ENCODE measurements at regions not wholly inside any gene's neighbourhood (a gene's known extent, or its start where the extent isn't known, plus 50 kb on each side); places are given as distances from the start of the nearest gene placed in this dataset.

DNA sequence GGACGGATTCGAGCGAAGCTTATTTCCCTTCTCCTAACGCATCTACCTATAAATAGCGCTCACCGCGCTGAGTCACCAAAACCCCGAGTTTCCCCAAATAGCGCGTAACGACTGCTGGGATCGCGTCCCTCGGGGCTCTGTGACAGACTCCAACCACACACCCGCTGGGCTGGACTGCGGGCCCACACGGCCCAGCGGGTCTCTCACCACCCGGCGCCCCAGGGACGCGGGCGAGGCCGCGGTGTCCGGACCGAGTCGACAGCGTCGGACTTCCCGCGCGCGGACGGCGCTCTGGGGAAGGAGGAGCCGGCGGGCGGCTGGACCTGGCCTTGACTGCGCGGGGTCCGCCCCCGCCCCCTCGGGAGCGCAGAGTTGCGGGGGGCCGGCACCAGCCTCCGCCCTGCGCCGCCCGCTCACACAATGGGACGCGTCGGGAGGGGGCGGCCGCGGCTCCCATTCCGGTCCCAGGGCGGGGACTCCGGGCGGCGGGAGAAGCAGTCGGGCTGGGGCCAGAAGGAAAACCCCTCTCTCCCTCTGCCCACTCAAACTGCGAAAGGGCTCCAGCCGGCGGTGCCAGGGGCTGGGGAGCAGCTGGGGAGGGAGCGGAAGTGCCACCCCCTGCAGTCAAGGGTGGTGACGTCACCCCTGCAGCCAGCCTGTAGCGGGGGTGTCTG, 108.8 kb downstream of the KCNRG start:
- Mint-ChIP-seq H3K4me1 (peaks cover 49% of the 10 kb centered on the region), H3K4me3 (peak overlapping the region; percentile 72)
- POLR2A ChIA-PET, result interaction anchor here (0.6 to 2.8 kb wide), 11 partner anchors 9 to 211 kb away, joined by 3 to 14 read pairs (median 3); partner anchors contain the start of gene TRIM13

DNA sequence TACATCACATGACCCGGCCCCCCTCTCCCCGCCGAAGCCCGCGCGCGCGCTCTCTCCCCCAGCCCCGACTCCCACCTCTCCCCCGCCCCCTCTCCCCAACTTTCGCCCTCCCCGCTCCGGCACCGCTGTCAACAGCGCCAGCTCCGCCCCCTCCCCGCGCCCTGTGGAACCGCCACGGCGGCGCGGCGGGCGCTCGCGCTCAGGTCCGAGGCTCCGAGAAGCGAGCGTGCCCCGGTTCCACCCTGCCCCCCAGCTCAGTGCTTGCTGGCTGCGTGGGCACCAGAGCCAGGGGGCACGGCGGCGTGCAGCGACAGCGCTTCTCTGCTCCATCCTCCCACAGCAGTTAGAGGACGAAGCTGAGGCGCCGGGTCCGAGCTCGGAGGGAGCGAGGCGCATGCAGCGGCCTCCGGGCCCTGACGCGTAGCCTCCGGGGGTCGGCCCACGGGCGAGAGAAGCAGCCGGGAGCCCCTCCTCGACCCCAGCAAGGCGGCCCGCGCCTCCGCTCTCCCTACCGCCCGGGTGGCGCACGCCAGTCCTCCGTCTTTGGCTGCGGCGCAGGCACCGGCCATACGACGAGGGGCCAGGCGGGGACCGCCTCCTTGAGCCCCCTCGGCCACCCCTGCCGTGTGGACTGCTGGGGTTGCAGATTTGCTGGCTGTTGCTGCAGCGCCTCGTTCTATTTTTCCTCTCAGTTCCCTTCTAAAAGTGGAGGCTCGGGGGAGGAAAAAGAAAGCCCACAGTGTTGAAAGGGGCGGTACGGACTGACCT, 109.5 kb downstream of the KCNRG start:
- ChIA-PET CTCF (interaction anchor here (0.7 to 2.3 kb wide), 5 partner anchors 37 to 127 kb away, joined by 3 to 8 read pairs (median 5); partner anchors contain the start of gene TRIM13), POLR2A (interaction anchor here (0.6 to 2.8 kb wide), 9 partner anchors 9 to 133 kb away, joined by 3 to 20 read pairs (median 4); partner anchors contain the start of gene TRIM13)
- H3K36me3 Mint-ChIP-seq (ENCODE audit: low read depth), result peaks cover 4% of the 10 kb centered on the region
- H3K4me1 Mint-ChIP-seq, result peaks cover 52% of the 10 kb centered on the region
- ATAC-seq, result peak; percentile 1
- intact Hi-C loops (cut with DNase I, micrococcal nuclease), result loop anchor here (1.0 to 5.0 kb wide), 13 partner anchors 42 to 788 kb away; partner anchors contain the start of genes KPNA3 (in 2 of the 2), TRIM13 (in 2 of the 2) and SPRYD7 (in 1 of the 2)
- DNase-seq, result peak; percentile 95
- H3K4me3 Mint-ChIP-seq, result peak overlapping the region; percentile 72
- H3K27me3 Mint-ChIP-seq, result peaks cover 19% of the 10 kb centered on the region
- H3K9me3 Mint-ChIP-seq (ENCODE audit: low read depth), result peaks cover 2% of the 10 kb centered on the region
- H3K27ac Mint-ChIP-seq, result peak overlapping the region; percentile 77

More for the DNA sequence above, 108.8 kb downstream of the KCNRG start:
- intact Hi-C loops (cut with DNase I, micrococcal nuclease), result loop anchor here (1.0 to 2.0 kb wide), 9 partner anchors 42 to 769 kb away; partner anchors contain the start of genes TRIM13 (in 2 of the 2), KPNA3 (in 1 of the 2) and SPRYD7 (in 1 of the 2)
- CTCF ChIA-PET, result interaction anchor here (0.7 to 2.3 kb wide), 6 partner anchors 37 to 654 kb away, joined by 3 to 8 read pairs (median 4); partner anchors contain the start of gene TRIM13
- H3K9me3 Mint-ChIP-seq (ENCODE audit: low read depth), result peaks cover 2% of the 10 kb centered on the region
- peaks cover 6% of the 10 kb centered on the region for H3K36me3 Mint-ChIP-seq (ENCODE audit: low read depth)
- peak overlapping the region; percentile 89 for H3K27ac Mint-ChIP-seq
- ATAC-seq (peak; percentile 68), DNase-seq (peak; percentile 86)
- peaks cover 13% of the 10 kb centered on the region for H3K27me3 Mint-ChIP-seq

- DNase-seq (no peak), ATAC-seq (peak; percentile 9)
- peaks cover 4% of the 10 kb centered on the region for H3K36me3 Mint-ChIP-seq (ENCODE audit: low read depth)
- ChIA-PET POLR2A (interaction anchor here (0.6 to 2.8 kb wide), 7 partner anchors 25 to 132 kb away, joined by 3 to 20 read pairs (median 4); partner anchors contain the start of gene TRIM13), CTCF (interaction anchor here (0.7 to 2.3 kb wide), 3 partner anchors 41 to 787 kb away, joined by 3 to 7 read pairs (median 5); partner anchors contain the start of gene TRIM13)
- H3K27me3 Mint-ChIP-seq, result peaks cover 24% of the 10 kb centered on the region
- peaks cover 2% of the 10 kb centered on the region for H3K9me3 Mint-ChIP-seq (ENCODE audit: low read depth)
- intact Hi-C loops (cut with DNase I, micrococcal nuclease), result loop anchor here (2.0 to 5.0 kb wide), 10 partner anchors 42 to 787 kb away; partner anchors contain the start of genes KPNA3 (in 2 of the 2) and TRIM13 (in 1 of the 2)
- peak overlapping the region; percentile 72 for H3K4me3 Mint-ChIP-seq
- peak overlapping the region; percentile 77 for H3K27ac Mint-ChIP-seq
- peaks cover 56% of the 10 kb centered on the region for H3K4me1 Mint-ChIP-seq
These were observed 110.0 kb downstream of the KCNRG start for GRCh38 chr13:50125304-50125553.

DNA sequence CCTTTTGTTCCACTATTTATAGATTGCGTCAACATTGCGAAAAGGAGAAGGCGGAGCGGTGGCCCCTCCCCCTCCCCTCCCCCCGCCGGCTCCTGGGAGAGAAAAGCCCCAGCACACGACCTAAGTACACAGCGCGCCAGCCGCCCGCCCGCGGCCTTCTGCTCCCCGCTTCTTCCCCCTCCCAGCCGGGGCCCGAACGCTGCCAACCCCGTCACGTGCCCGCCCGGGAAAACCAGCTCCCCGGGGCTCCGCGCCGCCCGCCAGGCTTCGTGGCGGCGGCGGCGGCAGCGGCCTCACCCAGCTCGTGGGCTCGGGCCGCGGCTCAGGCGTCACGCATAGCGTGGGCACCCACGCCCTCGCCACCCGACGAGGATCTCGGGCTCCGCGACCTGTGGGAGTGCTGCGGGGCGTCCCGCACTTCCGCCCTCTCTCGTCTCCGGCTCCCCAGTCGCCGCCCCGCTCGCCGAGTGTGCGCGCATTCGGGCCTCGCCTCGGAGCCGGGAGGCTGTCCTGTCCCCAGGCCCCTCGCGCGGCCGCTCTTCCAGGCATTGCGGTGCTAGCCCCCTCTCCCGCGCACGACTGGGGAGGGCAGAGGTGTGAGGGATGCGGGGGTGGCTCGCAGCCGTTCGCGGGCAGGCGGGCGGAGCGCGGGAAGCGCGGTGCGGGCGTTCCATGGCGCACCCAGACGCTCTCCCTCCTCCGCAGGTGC, 110.5 kb downstream of the KCNRG start:
- Mint-ChIP-seq H3K27me3 (peaks cover 27% of the 10 kb centered on the region), H3K27ac (peak overlapping the region; percentile 88), H3K4me3 (peak overlapping the region; percentile 72), H3K4me1 (peaks cover 57% of the 10 kb centered on the region), H3K9me3 (ENCODE audit: low read depth) (peaks cover 2% of the 10 kb centered on the region), H3K36me3 (ENCODE audit: low read depth) (peaks cover 4% of the 10 kb centered on the region)
- CTCF ChIA-PET, result interaction anchor here (0.7 to 2.3 kb wide), 13 partner anchors 12 to 787 kb away, joined by 3 to 7 read pairs (median 3); partner anchors contain the start of gene TRIM13
- intact Hi-C loops (cut with DNase I, micrococcal nuclease), result loop anchor here (2.0 to 5.0 kb wide), 10 partner anchors 41 to 787 kb away; partner anchors contain the start of genes KPNA3 (in 2 of the 2) and TRIM13 (in 1 of the 2)
- DNase-seq (peak; percentile 90), ATAC-seq (peak; percentile 31)
- POLR2A ChIA-PET, result interaction anchor here (0.8 to 2.8 kb wide), 6 partner anchors 43 to 241 kb away, joined by 3 to 20 read pairs (median 4); partner anchors contain the start of gene TRIM13

DNA sequence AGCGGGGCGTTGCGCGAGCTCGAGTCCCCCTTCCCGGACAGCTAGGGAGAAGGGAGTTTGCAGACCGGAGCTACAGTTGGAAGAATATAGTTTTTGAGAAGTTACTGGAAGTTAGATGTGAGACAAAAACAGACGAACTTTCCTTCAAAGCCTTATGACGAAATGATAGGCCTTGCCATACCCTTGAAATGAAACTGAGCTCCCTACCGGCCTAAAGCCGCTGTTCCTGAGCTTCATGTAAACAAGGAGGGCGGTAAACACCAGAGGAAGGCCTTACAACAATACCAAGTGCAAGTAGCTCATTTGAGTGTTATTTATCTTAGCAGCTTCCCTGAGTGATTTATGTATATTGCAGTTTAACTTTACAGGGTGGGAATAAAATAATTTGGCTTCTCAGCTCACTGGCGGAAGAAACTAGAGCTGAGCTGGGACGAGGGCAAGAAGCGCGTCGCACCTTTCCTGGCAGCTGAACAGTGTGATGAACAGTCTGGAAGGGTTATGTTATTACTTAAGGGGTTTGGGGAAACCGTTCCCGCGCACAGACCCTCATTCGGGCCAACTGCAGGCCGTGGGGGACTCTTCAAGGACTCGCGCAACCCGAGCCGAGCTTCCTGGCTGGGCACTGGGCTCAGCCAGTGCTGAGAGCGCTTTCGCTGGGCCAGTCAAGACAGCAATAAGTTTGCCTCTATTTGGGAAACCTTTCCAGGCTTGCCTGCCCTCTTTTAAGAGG, 111.2 kb downstream of the KCNRG start:
- Mint-ChIP-seq H3K27ac (peak overlapping the region; percentile 88), H3K27me3 (peaks cover 34% of the 10 kb centered on the region), H3K4me3 (peak overlapping the region; percentile 72), H3K9me3 (ENCODE audit: low read depth) (peaks cover 2% of the 10 kb centered on the region), H3K4me1 (peaks cover 62% of the 10 kb centered on the region), H3K36me3 (ENCODE audit: low read depth) (peaks cover 4% of the 10 kb centered on the region)
- ChIA-PET POLR2A (interaction anchor here (0.7 to 2.8 kb wide), 7 partner anchors 19 to 240 kb away, joined by 3 to 20 read pairs (median 3); partner anchors contain the start of gene TRIM13), CTCF (interaction anchor here (0.6 to 2.3 kb wide), 14 partner anchors 11 to 786 kb away, joined by 3 to 7 read pairs (median 3); partner anchors contain the start of gene TRIM13)
- DNase-seq (no peak), ATAC-seq (no peak)
- intact Hi-C loops (cut with DNase I, micrococcal nuclease), result loop anchor here (5.0 kb wide), 4 partner anchors 96 to 786 kb away; partner anchors contain the start of gene KPNA3 (in 1 of the 2)

DNA sequence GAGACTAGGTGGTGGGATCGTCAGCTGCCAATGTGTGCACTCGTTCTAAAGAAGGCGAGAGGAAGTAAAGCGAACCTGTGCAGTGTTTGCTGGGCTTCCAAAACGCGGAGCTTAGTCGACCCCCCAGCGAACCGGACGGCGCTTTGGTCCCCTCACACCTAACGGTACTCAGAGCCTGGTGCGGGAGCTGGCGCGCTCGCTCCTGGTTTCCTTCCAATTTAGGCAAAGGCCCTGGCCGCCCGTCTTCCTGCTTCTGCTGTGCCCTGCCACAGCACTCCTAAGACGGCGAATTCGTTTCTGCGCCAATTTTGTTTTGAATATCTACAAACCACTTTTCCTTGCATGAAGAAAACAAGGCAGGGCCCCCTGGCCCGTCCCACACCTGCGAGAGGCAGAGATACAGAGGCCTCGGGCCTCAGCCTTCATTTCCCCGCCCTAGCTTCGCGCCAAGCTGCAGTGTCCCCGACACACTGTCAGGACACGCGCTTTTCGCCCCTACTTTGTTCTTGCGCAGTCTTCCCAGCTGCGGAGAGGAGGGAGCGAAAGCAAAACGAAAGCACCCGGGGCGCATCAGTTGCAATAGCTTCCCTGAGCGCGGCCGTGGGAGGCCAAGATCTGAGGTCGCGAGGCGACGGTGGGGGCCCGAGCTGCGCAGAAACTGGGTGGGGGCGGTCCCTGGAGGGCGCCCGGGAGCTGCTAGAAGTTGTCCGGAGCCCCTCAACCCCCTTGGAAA, 111.9 kb downstream of the KCNRG start:
- POLR2A ChIA-PET, result interaction anchor here (0.7 to 1.9 kb wide), 4 partner anchors 20 to 130 kb away, joined by 3 to 20 read pairs (median 3); partner anchors contain the start of gene TRIM13
- H3K4me3 Mint-ChIP-seq, result peak overlapping the region; percentile 72
- DNase-seq (peak; percentile 75), ATAC-seq (no peak)
- H3K36me3 Mint-ChIP-seq (ENCODE audit: low read depth), result peaks cover 4% of the 10 kb centered on the region
- H3K27me3 Mint-ChIP-seq, result peaks cover 39% of the 10 kb centered on the region
- CTCF ChIA-PET, result interaction anchor here (0.6 to 2.3 kb wide), 12 partner anchors 11 to 563 kb away, joined by 3 to 8 read pairs (median 4); partner anchors contain the start of gene TRIM13
- peaks cover 2% of the 10 kb centered on the region for H3K9me3 Mint-ChIP-seq (ENCODE audit: low read depth)
- intact Hi-C loops (cut with DNase I, micrococcal nuclease), result loop anchor here (5.0 kb wide), 4 partner anchors 95 to 785 kb away; partner anchors contain the start of gene KPNA3 (in 1 of the 2)
- H3K4me1 Mint-ChIP-seq, result peaks cover 68% of the 10 kb centered on the region
- H3K27ac Mint-ChIP-seq, result peak overlapping the region; percentile 65

GRCh38 chr13:50127726-50128291, 112.6 kb downstream of the KCNRG start:
- peaks cover 2% of the 10 kb centered on the region for H3K9me3 Mint-ChIP-seq (ENCODE audit: low read depth)
- POLR2A ChIA-PET, result interaction anchor here (0.7 to 0.9 kb wide), 2 partner anchors 130 to 131 kb away, joined by 3 read pairs; partner anchors contain the start of gene TRIM13

DNA sequence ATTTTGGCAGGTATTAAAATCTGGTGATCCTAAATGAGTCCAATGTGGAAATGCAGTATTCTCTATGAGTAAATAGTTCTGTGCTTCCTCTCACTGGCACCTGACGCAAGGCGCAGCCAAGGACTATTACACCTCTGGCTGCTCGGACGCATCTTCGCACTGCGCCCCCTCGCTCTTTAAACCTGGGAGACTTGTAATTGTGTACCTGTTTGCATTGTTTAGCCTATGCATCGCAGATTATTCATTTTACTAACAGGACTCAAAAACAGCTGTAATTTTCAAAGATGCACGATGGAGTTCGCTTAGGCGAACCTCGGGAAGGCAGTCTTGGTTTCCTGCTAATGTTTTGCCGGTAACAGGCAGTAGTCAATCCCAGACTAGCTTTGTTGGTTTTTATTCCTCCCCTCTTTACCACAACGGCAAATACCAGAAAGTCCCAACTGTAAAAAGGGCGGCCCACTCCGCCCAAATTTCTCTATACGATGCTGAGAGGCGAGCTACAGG, 113.2 kb downstream of the KCNRG start:
- peaks cover 4% of the 10 kb centered on the region for H3K36me3 Mint-ChIP-seq (ENCODE audit: low read depth)
- peak overlapping the region; percentile 56 for H3K27ac Mint-ChIP-seq
- ATAC-seq, result no peak

More at GRCh38 chr13:50127726-50128291, 112.6 kb downstream of the KCNRG start:
- H3K4me3 Mint-ChIP-seq, result no peak overlapping the region
- H3K27me3 Mint-ChIP-seq, result peaks cover 43% of the 10 kb centered on the region
- ATAC-seq (no peak), DNase-seq (peak; percentile 15)
- intact Hi-C loops (cut with DNase I, micrococcal nuclease), result loop anchor here (5.0 kb wide), 4 partner anchors 94 to 784 kb away; partner anchors contain the start of gene KPNA3 (in 1 of the 2)
- H3K4me1 Mint-ChIP-seq, result peaks cover 68% of the 10 kb centered on the region
- peaks cover 4% of the 10 kb centered on the region for H3K36me3 Mint-ChIP-seq (ENCODE audit: low read depth)
- H3K27ac Mint-ChIP-seq, result peak overlapping the region; percentile 42
- CTCF ChIA-PET, result interaction anchor here (0.6 to 2.0 kb wide), 8 partner anchors 12 to 149 kb away, joined by 3 to 8 read pairs (median 3); partner anchors contain the start of gene TRIM13

More for the DNA sequence above, 113.2 kb downstream of the KCNRG start:
- peak; percentile 49 for DNase-seq
- H3K4me1 Mint-ChIP-seq, result peaks cover 63% of the 10 kb centered on the region
- H3K9me3 Mint-ChIP-seq (ENCODE audit: low read depth), result peaks cover 2% of the 10 kb centered on the region
- H3K4me3 Mint-ChIP-seq, result peak overlapping the region; percentile 33
- POLR2A ChIA-PET, result interaction anchor here (0.7 to 1.0 kb wide), 3 partner anchors 48 to 131 kb away, joined by 3 read pairs; no protein-coding TSS in a partner anchor
- peaks cover 45% of the 10 kb centered on the region for H3K27me3 Mint-ChIP-seq
- intact Hi-C loops (cut with DNase I, micrococcal nuclease), result loop anchor here (5.0 kb wide), 4 partner anchors 94 to 784 kb away; partner anchors contain the start of gene KPNA3 (in 1 of the 2)
- CTCF ChIA-PET, result interaction anchor here (0.9 to 2.5 kb wide), 6 partner anchors 14 to 149 kb away, joined by 3 to 12 read pairs (median 4); partner anchors contain the start of gene TRIM13

Measured in activated CD4-positive, alpha-beta T cell treated with anti-CD3 and anti-CD28 coated beads for 36 hours (primary cell).